HG03432 (cell line): ENCODE measurements at regions not wholly inside any gene's neighbourhood (a gene's known extent, or its start where the extent isn't known, plus 50 kb on each side); places are given as distances from the start of the nearest gene placed in this dataset.

Experiments used
- ATAC-seq: cut with Tn5 transposase; IDR thresholded peaks from one replicate; pipeline ENCODE4 v1.9.1; 2021; ENCODE audit warnings: mild to moderate bottlenecking, moderate library complexity; ENCODE audit not compliant: unreplicated experiment

- ATAC-seq, result no peak
Observed at GRCh38 chr7:16172366-16172765, 249.0 kb downstream of the CRPPA start.

- ATAC-seq, result no peak
Observed at GRCh38 chr7:16171928-16172327, 249.4 kb downstream of the CRPPA start.

GRCh38 chr7:16170671-16171070 lies 250.7 kb downstream of the CRPPA start:
- ATAC-seq, result no peak

GRCh38 chr7:16169537-16169936 lies 251.8 kb downstream of the CRPPA start:
- no peak for ATAC-seq

- no peak for ATAC-seq
Observed at GRCh38 chr7:16167526-16167925, 253.8 kb downstream of the CRPPA start.

GRCh38 chr7:16144361-16144760 lies 277.0 kb downstream of the CRPPA start:
- ATAC-seq, result no peak

GRCh38 chr7:16137944-16138343 lies 283.4 kb downstream of the CRPPA start:
- ATAC-seq, result no peak

GRCh38 chr7:16136896-16137295 lies 284.4 kb downstream of the CRPPA start:
- ATAC-seq, result no peak

- no peak for ATAC-seq
Observed at GRCh38 chr7:16135658-16136057, 285.7 kb downstream of the CRPPA start.

GRCh38 chr7:16130111-16131110 lies 290.9 kb downstream of the CRPPA start:
- no peak for ATAC-seq

GRCh38 chr7:16129431-16130110 lies 291.8 kb downstream of the CRPPA start:
- ATAC-seq, result no peak

GRCh38 chr7:16123117-16123770 lies 298.1 kb downstream of the CRPPA start:
- ATAC-seq, result no peak

GRCh38 chr7:16121876-16122390 lies 299.4 kb downstream of the CRPPA start:
- ATAC-seq, result no peak

- no peak for ATAC-seq
Observed at GRCh38 chr7:16115374-16115773, 306.0 kb downstream of the CRPPA start.

- ATAC-seq, result no peak
Observed at GRCh38 chr7:16114633-16115032, 306.7 kb downstream of the CRPPA start.

- ATAC-seq, result no peak
Observed at GRCh38 chr7:16114071-16114470, 307.3 kb downstream of the CRPPA start.

GRCh38 chr7:16113058-16113457 lies 308.3 kb downstream of the CRPPA start:
- no peak for ATAC-seq

- ATAC-seq, result no peak
Observed at GRCh38 chr7:16106869-16107268, 314.5 kb downstream of the CRPPA start.

GRCh38 chr7:16106300-16106699 lies 315.0 kb downstream of the CRPPA start:
- ATAC-seq, result no peak

- ATAC-seq, result no peak
Observed at GRCh38 chr7:16099302-16099849, 322.0 kb downstream of the CRPPA start.

- no peak for ATAC-seq
Observed at GRCh38 chr7:16098585-16099179, 322.7 kb downstream of the CRPPA start.
